ENCODE measurements at regions not wholly inside any gene's neighbourhood (a gene's known extent, or its start where the extent isn't known, plus 50 kb on each side); places are given as distances from the start of the nearest gene placed in this dataset.

- Histone ChIP-seq H3K27ac (no peak overlapping the region), H3K36me3 (no peaks in the 10 kb centered on the region), H3K9me3 (peaks cover 3% of the 10 kb centered on the region), H3K27me3 (no peaks in the 10 kb centered on the region), H3K4me1 (no peaks in the 10 kb centered on the region), H3K4me3 (no peak overlapping the region)
- no peak for DNase-seq (ENCODE audit: low spot score in 2 of 2)
- TF ChIP-seq POLR2AphosphoS5 (IDR thresholded peaks at IDR 0.05) (no peak), EP300 (IDR thresholded peaks at IDR 0.05) (no peak), CTCF (IDR thresholded peaks at IDR 0.05) (no peak), POLR2A (IDR thresholded peaks at IDR 0.05) (no peak)
- 76% methylated on average over 1 of the region's 1 CpG for WGBS
These were observed 269.3 kb downstream of the PPP1R3A start for GRCh38 chr7:113649556-113649955.

GRCh38 chr7:113639221-113639620 is 279.6 kb downstream of the PPP1R3A start:
- Histone ChIP-seq H3K9me3 (no peaks in the 10 kb centered on the region), H3K27ac (no peak overlapping the region), H3K27me3 (no peaks in the 10 kb centered on the region), H3K4me1 (no peaks in the 10 kb centered on the region), H3K36me3 (no peaks in the 10 kb centered on the region), H3K4me3 (no peak overlapping the region)
- WGBS: 76% methylated on average over 1 of the region's 1 CpG
- no peak for TF ChIP-seq POLR2A (IDR thresholded peaks at IDR 0.05)
- no peak for TF ChIP-seq EP300 (IDR thresholded peaks at IDR 0.05)
- no peak for TF ChIP-seq CTCF (IDR thresholded peaks at IDR 0.05)
- TF ChIP-seq POLR2AphosphoS5 (IDR thresholded peaks at IDR 0.05): no peak
- no peak for DNase-seq (ENCODE audit: low spot score in 2 of 2)

- no peak overlapping the region for H3K27ac ChIP-seq
- H3K9me3 ChIP-seq: no peaks in the 10 kb centered on the region
- no peak overlapping the region for H3K4me3 ChIP-seq
- H3K36me3 ChIP-seq: no peaks in the 10 kb centered on the region
- no peak for DNase-seq (ENCODE audit: low spot score in 2 of 2)
- WGBS: 66% methylated on average over 5 of the region's 5 CpGs
- TF ChIP-seq EP300 (IDR thresholded peaks at IDR 0.05) (no peak), CTCF (IDR thresholded peaks at IDR 0.05) (no peak), POLR2A (IDR thresholded peaks at IDR 0.05) (no peak), POLR2AphosphoS5 (IDR thresholded peaks at IDR 0.05) (no peak)
- no peaks in the 10 kb centered on the region for H3K4me1 ChIP-seq
- no peaks in the 10 kb centered on the region for H3K27me3 ChIP-seq
These were observed 281.9 kb downstream of the PPP1R3A start for GRCh38 chr7:113636727-113637421.

GRCh38 chr7:113635492-113635891 is 283.3 kb downstream of the PPP1R3A start:
- H3K4me1 ChIP-seq: no peaks in the 10 kb centered on the region
- H3K9me3 ChIP-seq: no peaks in the 10 kb centered on the region
- H3K27ac ChIP-seq: no peak overlapping the region
- H3K27me3 ChIP-seq: no peaks in the 10 kb centered on the region
- TF ChIP-seq EP300 (IDR thresholded peaks at IDR 0.05): no peak
- no peak for TF ChIP-seq POLR2AphosphoS5 (IDR thresholded peaks at IDR 0.05)
- TF ChIP-seq CTCF (IDR thresholded peaks at IDR 0.05): no peak
- TF ChIP-seq POLR2A (IDR thresholded peaks at IDR 0.05): no peak
- no peak for DNase-seq (ENCODE audit: low spot score in 2 of 2)
- H3K36me3 ChIP-seq: no peaks in the 10 kb centered on the region
- H3K4me3 ChIP-seq: no peak overlapping the region

- Histone ChIP-seq H3K36me3 (no peaks in the 10 kb centered on the region), H3K27ac (no peak overlapping the region), H3K9me3 (no peaks in the 10 kb centered on the region), H3K4me1 (no peaks in the 10 kb centered on the region), H3K27me3 (no peaks in the 10 kb centered on the region), H3K4me3 (no peak overlapping the region)
- TF ChIP-seq POLR2A (IDR thresholded peaks at IDR 0.05): no peak
- TF ChIP-seq EP300 (IDR thresholded peaks at IDR 0.05): no peak
- TF ChIP-seq POLR2AphosphoS5 (IDR thresholded peaks at IDR 0.05): no peak
- no peak for TF ChIP-seq CTCF (IDR thresholded peaks at IDR 0.05)
- no peak for DNase-seq (ENCODE audit: low spot score in 2 of 2)
- WGBS: 80% methylated on average over 3 of the region's 3 CpGs
These were observed 285.7 kb downstream of the PPP1R3A start for GRCh38 chr7:113633073-113633472.

Data from suprapubic skin (tissue), 4 donors.